CD14-positive monocyte (primary cell): ENCODE measurements at regions not wholly inside any gene's neighbourhood (a gene's known extent, or its start where the extent isn't known, plus 50 kb on each side); places are given as distances from the start of the nearest gene placed in this dataset.

Experiments used
- DNase-seq, 3 donors: peaks; one replicate each; pipeline ENCODE4 v3.0.0-alpha.2; 2011 to 2022
- H2AFZ ChIP-seq: 2 replicates; pipeline ENCODE4 v1.6.0; 2012; ENCODE audit warnings: mild to moderate bottlenecking, low read depth, low read length, inconsistent platforms; ENCODE audit not compliant: insufficient read depth, poor library complexity, severe bottlenecking
- H3K27ac ChIP-seq, 2 donors: 1 replicate in 1 of 2; 2 replicates in 1 of 2; pipeline ENCODE4 v1.5.1; 2012 to 2013; ENCODE audit warnings: low read length in 2 of 2, control low read depth in 1 of 2, inconsistent platforms in 1 of 2, low read depth in 1 of 2, mild to moderate bottlenecking in 1 of 2
- H3K27me3 ChIP-seq, 2 donors: one replicate each; pipeline versions ENCODE4 v1.6.0 to v1.6.1; 2011 to 2013; ENCODE audit warnings: low read length in 2 of 2; ENCODE audit not compliant: control insufficient read depth in 2 of 2, insufficient read depth in 2 of 2
- H3K36me3 ChIP-seq, 2 donors: replicated peaks in 1 of 2; 1 replicate in 1 of 2; 2 replicates in 1 of 2; pipeline versions ENCODE4 v1.5.1 to v1.6.1; 2012 to 2013; ENCODE audit warnings: low read length in 2 of 2, control low read depth in 1 of 2, inconsistent platforms in 1 of 2, mild to moderate bottlenecking in 1 of 2; ENCODE audit not compliant: insufficient read depth in 2 of 2, control insufficient read depth in 1 of 2
- H3K4me1 ChIP-seq, 2 donors: 1 replicate in 1 of 2; 2 replicates in 1 of 2; pipeline versions ENCODE4 v1.5.1 to v1.6.1; 2012 to 2013; ENCODE audit warnings: low read length in 2 of 2, control low read depth in 1 of 2, inconsistent platforms in 1 of 2, mild to moderate bottlenecking in 1 of 2, moderate library complexity in 1 of 2; ENCODE audit not compliant: insufficient read depth in 2 of 2, control insufficient read depth in 1 of 2
- H3K4me2 ChIP-seq: replicated peaks from 2 replicates; pipeline ENCODE3; 2012; ENCODE audit warnings: low read length, moderate library complexity, mild to moderate bottlenecking; ENCODE audit not compliant: poor library complexity, severe bottlenecking; ENCODE audit errors: extremely low read depth
- H3K4me3 ChIP-seq, 3 experiments: fragments of 200-600 bp in 1 of 3; sonication (generic) in 1 of 3; replicated peaks in 1 of 3; 1 replicate in 2 of 3; 2 replicates in 1 of 3; pipeline ENCODE4 v1.5.1; 2011 to 2013; ENCODE audit warnings: low read length in 3 of 3, mild to moderate bottlenecking in 3 of 3, control low read depth in 2 of 3, low read depth in 2 of 3, inconsistent platforms in 1 of 3, moderate library complexity in 1 of 3
- H3K79me2 ChIP-seq: 2 replicates; pipeline ENCODE4 v1.6.0; 2012; ENCODE audit warnings: mild to moderate bottlenecking, control low read depth, inconsistent platforms, low read length, moderate library complexity; ENCODE audit not compliant: insufficient read depth
- H3K9ac ChIP-seq: 2 replicates; pipeline ENCODE4 v1.6.0; 2017; ENCODE audit warnings: low read length, mild to moderate bottlenecking; ENCODE audit not compliant: insufficient read depth, poor library complexity, severe bottlenecking
- H3K9me3 ChIP-seq, 2 donors: replicated peaks in 1 of 2; 1 replicate in 1 of 2; 2 replicates in 1 of 2; pipeline versions ENCODE4 v1.5.1 to v1.6.1; 2012 to 2013; ENCODE audit warnings: low read length in 2 of 2, control low read depth in 1 of 2; ENCODE audit not compliant: control insufficient read depth in 1 of 2, insufficient read depth in 1 of 2
- H4K20me1 ChIP-seq: 2 replicates; pipeline ENCODE4 v1.6.0; 2012; ENCODE audit warnings: mild to moderate bottlenecking, low read length, control low read depth, moderate library complexity; ENCODE audit not compliant: insufficient read depth
- H3K27ac Mint-ChIP-seq, 7 donors: one replicate each; pipeline ENCODE4 v1.8.0; 2020; ENCODE audit warnings: mild to moderate bottlenecking in 7 of 7, mixed read lengths in 7 of 7, moderate library complexity in 6 of 7, inconsistent platforms in 2 of 7
- H3K27me3 Mint-ChIP-seq, 3 donors: one replicate each; pipeline ENCODE4 v1.8.0; 2021 to 2022; ENCODE audit warnings: low read depth in 3 of 3, mild to moderate bottlenecking in 3 of 3, mixed read lengths in 3 of 3, moderate library complexity in 3 of 3, inconsistent platforms in 1 of 3
- H3K36me3 Mint-ChIP-seq, 2 donors: one replicate each; pipeline ENCODE4 v1.8.0; 2020; ENCODE audit warnings: mixed read lengths in 2 of 2, inconsistent platforms in 1 of 2, mild to moderate bottlenecking in 1 of 2
- H3K4me1 Mint-ChIP-seq: one replicate; pipeline ENCODE4 v1.8.0; 2020; ENCODE audit warnings: mild to moderate bottlenecking, mixed read lengths
- H3K4me3 Mint-ChIP-seq, 2 donors: one replicate each; pipeline ENCODE4 v1.8.0; 2020; ENCODE audit warnings: mild to moderate bottlenecking in 2 of 2, mixed read lengths in 2 of 2, moderate library complexity in 1 of 2
- H3K9me3 Mint-ChIP-seq, 7 donors: one replicate each; pipeline ENCODE4 v1.8.0; 2020 to 2022; ENCODE audit warnings: mixed read lengths in 7 of 7, mild to moderate bottlenecking in 6 of 7, moderate library complexity in 6 of 7, inconsistent platforms in 2 of 7
- CTCF ChIP-seq: fragments of 200-600 bp; IDR thresholded peaks from one replicate; pipeline ENCODE4 v1.8.0; 2022; ENCODE audit warnings: antibody characterized with exemption, mild to moderate bottlenecking
- WGBS: methylation state at CpG from one replicate; pipeline ENCODE4 v1.1.5; 2013; ENCODE audit warnings: missing lambda C conversion rate; ENCODE audit not compliant: insufficient coverage; 5-methylcytosine and 5-hydroxymethylcytosine counted together
- intact Hi-C, 2 donors: fragments of 100-400 bp; cut with micrococcal nuclease; formaldehyde crosslinking; loops; one replicate each; pipeline versions ENCODE4 v1.15.0 to v1.15.1; 2023

GRCh38 chr7:112616295-112616694 is 135.5 kb downstream of the LSMEM1 start:
- no peak for DNase-seq
- H3K27ac ChIP-seq: no peak overlapping the region
- WGBS: 80% methylated on average over 1 of the region's 2 CpGs
- no peaks in the 10 kb centered on the region for H3K36me3 ChIP-seq
- H3K4me3 Mint-ChIP-seq: no peak overlapping the region
- no peaks in the 10 kb centered on the region for H3K36me3 Mint-ChIP-seq
- H3K4me1 ChIP-seq: no peaks in the 10 kb centered on the region
- H3K4me3 ChIP-seq: no peak overlapping the region
- H3K4me2 ChIP-seq: no peak overlapping the region
- H4K20me1 ChIP-seq: no peaks in the 10 kb centered on the region
- no peak overlapping the region for H2AFZ ChIP-seq
- no peaks in the 10 kb centered on the region for H3K79me2 ChIP-seq
- no peaks in the 10 kb centered on the region for H3K4me1 Mint-ChIP-seq
- H3K9me3 Mint-ChIP-seq: peaks cover 1 to 11% (median 4%) of the 10 kb centered on the region in 7 donors
- H3K27me3 ChIP-seq: no peaks in the 10 kb centered on the region
- H3K9ac ChIP-seq: no peak overlapping the region
- no peak overlapping the region for H3K27ac Mint-ChIP-seq
- intact Hi-C loops: no loop called here
- H3K9me3 ChIP-seq: peaks cover 0 to 7% of the 10 kb centered on the region in 2 donors
- TF ChIP-seq CTCF: no peak
- peaks cover 0 to 2% (median 0%) of the 10 kb centered on the region in 3 donors for H3K27me3 Mint-ChIP-seq

GRCh38 chr7:112619343-112619742 is 138.6 kb downstream of the LSMEM1 start:
- H3K9ac ChIP-seq: no peak overlapping the region
- no peaks in the 10 kb centered on the region for H3K4me1 ChIP-seq
- H3K27ac Mint-ChIP-seq: no peak overlapping the region
- no peaks in the 10 kb centered on the region for H3K36me3 Mint-ChIP-seq
- H3K36me3 ChIP-seq: no peaks in the 10 kb centered on the region
- no peak for TF ChIP-seq CTCF
- no peak overlapping the region for H3K4me2 ChIP-seq
- peaks cover 0 to 19% of the 10 kb centered on the region in 2 donors for H3K9me3 ChIP-seq
- H3K4me3 Mint-ChIP-seq: no peak overlapping the region
- peaks cover 7 to 20% (median 12%) of the 10 kb centered on the region in 7 donors for H3K9me3 Mint-ChIP-seq
- H2AFZ ChIP-seq: no peak overlapping the region
- peaks cover 0 to 3% (median 2%) of the 10 kb centered on the region in 3 donors for H3K27me3 Mint-ChIP-seq
- H4K20me1 ChIP-seq: no peaks in the 10 kb centered on the region
- no peaks in the 10 kb centered on the region for H3K4me1 Mint-ChIP-seq
- no peak overlapping the region for H3K4me3 ChIP-seq
- DNase-seq: no peak
- no peak overlapping the region for H3K27ac ChIP-seq
- no peaks in the 10 kb centered on the region for H3K27me3 ChIP-seq
- no peaks in the 10 kb centered on the region for H3K79me2 ChIP-seq
- intact Hi-C loops: no loop called here
